ENCODE measurements at regions not wholly inside any gene's neighbourhood (a gene's known extent, or its start where the extent isn't known, plus 50 kb on each side); places are given as distances from the start of the nearest gene placed in this dataset.

- TF ChIP-seq CTCF (IDR thresholded peaks at IDR 0.05 in 8 of 11, conservative IDR thresholded peaks at IDR 0.05 in 3 of 11): no peak
- TF ChIP-seq POLR2A (IDR thresholded peaks at IDR 0.05): no peak
- TF ChIP-seq POLR2AphosphoS5 (IDR thresholded peaks at IDR 0.05): no peak
Observed at GRCh38 chr7:157079116-157079515, 59.6 kb upstream of the UBE3C start.

Measured in spleen (tissue), 7 donors.